Pons (tissue), 1 donor: ENCODE measurements at regions not wholly inside any gene's neighbourhood (a gene's known extent, or its start where the extent isn't known, plus 50 kb on each side); places are given as distances from the start of the nearest gene placed in this dataset.

ENCODE experiments used
- DNase-seq: peaks from one replicate; pipeline ENCODE4 v3.0.0-alpha.2; 2016; ENCODE audit warnings: low spot score

- no peak for DNase-seq
Observed at GRCh38 chr18:42632801-42633200, 482.7 kb downstream of the RIT2 start.

GRCh38 chr18:42635378-42636048 is 480.0 kb downstream of the RIT2 start:
- DNase-seq = no peak

GRCh38 chr18:42636309-42636708 is 479.2 kb downstream of the RIT2 start:
- no peak for DNase-seq

- no peak for DNase-seq
Observed at GRCh38 chr18:42640160-42640559, 475.3 kb downstream of the RIT2 start.

GRCh38 chr18:42641996-42642395 is 473.5 kb downstream of the RIT2 start:
- DNase-seq = peak; percentile 78

- DNase-seq = no peak
Observed at GRCh38 chr18:42644729-42645131, 470.8 kb downstream of the RIT2 start.

- no peak for DNase-seq
Observed at GRCh38 chr18:42649331-42650035, 466.0 kb downstream of the RIT2 start.

GRCh38 chr18:42654556-42654955 is 460.9 kb downstream of the RIT2 start:
- no peak for DNase-seq

- DNase-seq = no peak
Observed at GRCh38 chr18:42657551-42657950, 457.9 kb downstream of the RIT2 start.

GRCh38 chr18:42658171-42658570 is 457.3 kb downstream of the RIT2 start:
- no peak for DNase-seq

GRCh38 chr18:42659187-42659586 is 456.3 kb downstream of the RIT2 start:
- DNase-seq = no peak

GRCh38 chr18:42670860-42671259 is 444.6 kb downstream of the RIT2 start:
- DNase-seq = no peak

GRCh38 chr18:42675810-42676209 is 439.7 kb downstream of the RIT2 start:
- no peak for DNase-seq

GRCh38 chr18:42683094-42683493 is 432.4 kb downstream of the RIT2 start:
- no peak for DNase-seq

- DNase-seq = no peak
Observed at GRCh38 chr18:42689310-42689709, 426.2 kb downstream of the RIT2 start.
